ENCODE measurements at regions not wholly inside any gene's neighbourhood (a gene's known extent, or its start where the extent isn't known, plus 50 kb on each side); places are given as distances from the start of the nearest gene placed in this dataset.
A peak's percentile ranks its signal among the peaks of the same experiment; 100 is the strongest.

GRCh38 chr5:123753937-123754891 lies 242.2 kb downstream of the CSNK1G3 start:
- no peak for DNase-seq (ENCODE audit: low read depth)
- H3K4me3 ChIP-seq (ENCODE audit: control insufficient read depth, low read depth, low read length), result no peak overlapping the region
- TF ChIP-seq, protein P1, sequence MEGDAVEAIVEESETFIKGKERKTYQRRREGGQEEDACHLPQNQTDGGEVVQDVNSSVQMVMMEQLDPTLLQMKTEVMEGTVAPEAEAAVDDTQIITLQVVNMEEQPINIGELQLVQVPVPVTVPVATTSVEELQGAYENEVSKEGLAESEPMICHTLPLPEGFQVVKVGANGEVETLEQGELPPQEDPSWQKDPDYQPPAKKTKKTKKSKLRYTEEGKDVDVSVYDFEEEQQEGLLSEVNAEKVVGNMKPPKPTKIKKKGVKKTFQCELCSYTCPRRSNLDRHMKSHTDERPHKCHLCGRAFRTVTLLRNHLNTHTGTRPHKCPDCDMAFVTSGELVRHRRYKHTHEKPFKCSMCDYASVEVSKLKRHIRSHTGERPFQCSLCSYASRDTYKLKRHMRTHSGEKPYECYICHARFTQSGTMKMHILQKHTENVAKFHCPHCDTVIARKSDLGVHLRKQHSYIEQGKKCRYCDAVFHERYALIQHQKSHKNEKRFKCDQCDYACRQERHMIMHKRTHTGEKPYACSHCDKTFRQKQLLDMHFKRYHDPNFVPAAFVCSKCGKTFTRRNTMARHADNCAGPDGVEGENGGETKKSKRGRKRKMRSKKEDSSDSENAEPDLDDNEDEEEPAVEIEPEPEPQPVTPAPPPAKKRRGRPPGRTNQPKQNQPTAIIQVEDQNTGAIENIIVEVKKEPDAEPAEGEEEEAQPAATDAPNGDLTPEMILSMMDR (IDR thresholded peaks at IDR 0.05; ENCODE audit: control insufficient read depth, insufficient read depth, low read depth, low read length, missing control alignments), result no peak

- DNase-seq (ENCODE audit: low read depth), result no peak
- H3K4me3 ChIP-seq (ENCODE audit: control insufficient read depth, low read depth, low read length), result no peak overlapping the region
- TF ChIP-seq, protein P1 (IDR thresholded peaks at IDR 0.05; ENCODE audit: control insufficient read depth, insufficient read depth, low read depth, low read length, missing control alignments), result no peak
These were observed 241.4 kb downstream of the CSNK1G3 start for GRCh38 chr5:123753180-123753936.

DNA sequence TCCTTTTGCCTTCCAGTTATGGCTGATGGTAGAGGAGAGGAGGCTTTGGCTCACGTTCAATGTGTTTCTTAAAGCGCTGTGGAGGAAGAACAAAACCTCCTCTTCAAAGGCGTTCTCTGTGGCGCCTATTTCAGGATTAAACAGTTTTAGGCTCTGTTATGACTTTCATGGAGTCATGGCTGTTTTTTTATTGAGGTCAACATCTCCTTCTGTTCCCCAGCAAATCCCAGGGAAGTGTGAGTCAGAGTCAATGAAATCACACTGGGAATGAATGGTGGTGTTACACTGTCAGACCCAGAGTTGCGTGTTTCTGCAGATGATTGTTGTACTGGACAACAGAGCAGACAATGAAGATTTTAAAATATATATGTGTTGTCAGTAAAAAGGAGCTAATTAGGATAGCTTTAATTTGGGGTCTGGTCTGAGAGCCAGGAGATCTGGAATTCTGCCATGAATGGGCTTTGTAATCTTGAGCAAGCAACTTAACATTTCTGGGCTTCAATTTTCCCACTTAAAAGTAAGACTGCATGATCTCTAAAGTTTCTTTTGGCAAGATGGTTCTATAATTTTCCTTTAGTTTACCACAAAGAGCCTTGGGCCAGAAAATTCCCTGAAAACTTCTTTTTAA lies 240.7 kb downstream of the CSNK1G3 start:
- H3K4me3 ChIP-seq (ENCODE audit: control insufficient read depth, low read depth, low read length), result no peak overlapping the region
- TF ChIP-seq, protein P1 (IDR thresholded peaks at IDR 0.05; ENCODE audit: control insufficient read depth, insufficient read depth, low read depth, low read length, missing control alignments), result no peak
- peak; percentile 75 for DNase-seq (ENCODE audit: low read depth)

DNA sequence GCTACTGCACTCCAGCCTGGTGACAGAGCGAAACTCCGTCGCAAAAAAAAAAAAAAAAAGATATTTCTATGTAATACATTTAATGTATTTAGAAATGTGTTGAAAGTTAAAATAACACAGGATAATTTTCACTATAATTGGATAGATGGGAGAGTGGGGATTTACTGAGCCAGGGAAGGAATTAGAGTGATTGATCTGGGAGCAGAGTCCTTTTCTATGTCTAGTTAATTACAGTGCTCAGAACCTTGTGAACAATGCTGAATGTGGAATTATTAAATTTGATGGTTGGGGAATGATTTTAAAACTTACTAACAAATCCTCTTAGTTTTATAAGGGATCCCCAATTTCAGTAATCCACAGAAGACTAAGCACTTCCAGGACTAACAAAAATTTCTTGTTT lies 239.7 kb downstream of the CSNK1G3 start:
- H3K4me3 ChIP-seq (ENCODE audit: control insufficient read depth, low read depth, low read length), result no peak overlapping the region
- TF ChIP-seq, protein P1 (IDR thresholded peaks at IDR 0.05; ENCODE audit: control insufficient read depth, insufficient read depth, low read depth, low read length, missing control alignments), result no peak
- no peak for DNase-seq (ENCODE audit: low read depth)

GRCh38 chr5:123748239-123748638 lies 236.3 kb downstream of the CSNK1G3 start:
- no peak for DNase-seq (ENCODE audit: low read depth)

More at GRCh38 chr5:123748239-123748638, 236.3 kb downstream of the CSNK1G3 start:
- no peak overlapping the region for H3K4me3 ChIP-seq (ENCODE audit: control insufficient read depth, low read depth, low read length)
- TF ChIP-seq, protein P1 (IDR thresholded peaks at IDR 0.05; ENCODE audit: control insufficient read depth, insufficient read depth, low read depth, low read length, missing control alignments), result no peak
